ENCODE measurements at regions not wholly inside any gene's neighbourhood (a gene's known extent, or its start where the extent isn't known, plus 50 kb on each side); places are given as distances from the start of the nearest gene placed in this dataset.

GRCh38 chr3:194744826-194745225 is 59.1 kb downstream of the FAM43A start:
- Mint-ChIP-seq H3K27ac (no peak overlapping the region), H3K9me3 (no peaks in the 10 kb centered on the region), H3K4me1 (peaks cover 46 to 52% of the 10 kb centered on the region in 2 experiments), H3K27me3 (ENCODE audit: low read depth) (peaks cover 9% of the 10 kb centered on the region), H3K4me3 (no peak overlapping the region), H3K36me3 (ENCODE audit: insufficient read depth in 1 of 3, low read depth in 3 of 3) (no peaks in the 10 kb centered on the region; a peak in 1 of 7 replicates)
- H3K27me3 ChIP-seq (ENCODE audit: insufficient read depth, low read length) = no peaks in the 10 kb centered on the region
- H3T11ph ChIP-seq (ENCODE audit: low read length) = no peak overlapping the region
- H3K23ac ChIP-seq (ENCODE audit: insufficient read length, low read depth, low read length) = no peak overlapping the region
- H3K27ac ChIP-seq (ENCODE audit: insufficient read length, low read depth, low read length) = no peak overlapping the region
- H3K4me2 ChIP-seq (ENCODE audit: insufficient read depth, insufficient read length, low read length) = no peak overlapping the region
- peaks cover 15% of the 10 kb centered on the region; the same call in 1 of the 2 replicates for H3K4me1 ChIP-seq (ENCODE audit: insufficient read depth, low read length)
- DNase-seq = no peak
- H4K91ac ChIP-seq (ENCODE audit: insufficient read length, low read depth, low read length) = no peak overlapping the region
- no peak overlapping the region for H2BK5ac ChIP-seq (ENCODE audit: insufficient read length, low read length)
- H2BK12ac ChIP-seq (ENCODE audit: insufficient read length, low read depth, low read length) = no peak overlapping the region
- no peak overlapping the region for H4K8ac ChIP-seq (replicated peaks; ENCODE audit: insufficient read length, low read depth, low read length)
- WGBS (ENCODE audit: extremely low coverage, insufficient read length, low lambda C conversion rate) = no CpG with 5 or more reads among the region's 4 CpGs
- H2BK120ac ChIP-seq (ENCODE audit: low read depth, low read length, poor library complexity, severe bottlenecking) = no peak overlapping the region
- no peak overlapping the region for H4K5ac ChIP-seq (ENCODE audit: insufficient read length, low read depth, low read length)
- no peaks in the 10 kb centered on the region for H3K23me2 ChIP-seq (ENCODE audit: insufficient read length, low read depth, low read length, poor library complexity, severe bottlenecking)
- no peaks in the 10 kb centered on the region for H3K79me2 ChIP-seq (ENCODE audit: insufficient read depth, low read length)
- H2BK20ac ChIP-seq (ENCODE audit: low read depth, low read length, poor library complexity, severe bottlenecking) = no peak overlapping the region
- no peak for TF ChIP-seq CTCF (conservative IDR thresholded peaks at IDR 0.05)
- H3K14ac ChIP-seq (ENCODE audit: insufficient read depth, low read length) = no peak overlapping the region
- H2AFZ ChIP-seq (ENCODE audit: low read length) = no peak overlapping the region
- no peak overlapping the region for H2BK15ac ChIP-seq (ENCODE audit: low read depth, low read length)
- no peak overlapping the region for H3K4ac ChIP-seq (ENCODE audit: low read depth, low read length)
- no peak overlapping the region for H3K18ac ChIP-seq (ENCODE audit: insufficient read length, low read depth, low read length)
- H3K79me1 ChIP-seq (ENCODE audit: insufficient read depth, low read depth, low read length, poor library complexity, severe bottlenecking) = no peaks in the 10 kb centered on the region
- no peak overlapping the region for H3K56ac ChIP-seq (ENCODE audit: insufficient read length, low read depth, low read length)
- no peaks in the 10 kb centered on the region for H3K9me3 ChIP-seq (ENCODE audit: control insufficient read depth, low read depth, low read length)
- no peaks in the 10 kb centered on the region for H4K20me1 ChIP-seq (ENCODE audit: control insufficient read depth, insufficient read depth, insufficient read length)
- no peak overlapping the region for H2AK5ac ChIP-seq (ENCODE audit: insufficient read length, low read length)
- H3K9ac ChIP-seq (ENCODE audit: extremely low read depth, insufficient read length, low read length) = no peak overlapping the region
